ENCODE measurements at regions not wholly inside any gene's neighbourhood (a gene's known extent, or its start where the extent isn't known, plus 50 kb on each side); places are given as distances from the start of the nearest gene placed in this dataset.
"Not testable (repeated sequence)": the region's sequence is repeated elsewhere in the genome, so short reads cannot be mapped to it uniquely, and the experiment has no call there.

DNA sequence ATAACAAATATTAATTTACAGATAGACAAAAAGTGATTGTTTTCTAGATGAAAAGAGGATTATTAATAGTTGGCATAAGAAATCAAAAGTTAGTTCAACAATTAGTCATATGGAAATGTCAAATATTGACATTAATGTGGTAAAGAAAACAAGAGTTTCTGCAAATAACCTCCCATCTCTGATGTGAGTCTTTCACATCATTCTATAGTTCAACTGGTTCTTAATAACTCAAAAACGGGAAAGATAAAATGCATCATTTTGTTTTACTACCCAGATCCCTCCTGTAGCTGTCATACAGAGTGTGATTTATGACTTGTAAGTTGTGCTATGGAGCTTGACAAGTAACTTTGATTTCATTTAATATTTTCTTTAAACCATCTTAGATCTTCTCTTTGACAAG is 594.8 kb downstream of the ZWINT start:
- TF ChIP-seq, protein P1, sequence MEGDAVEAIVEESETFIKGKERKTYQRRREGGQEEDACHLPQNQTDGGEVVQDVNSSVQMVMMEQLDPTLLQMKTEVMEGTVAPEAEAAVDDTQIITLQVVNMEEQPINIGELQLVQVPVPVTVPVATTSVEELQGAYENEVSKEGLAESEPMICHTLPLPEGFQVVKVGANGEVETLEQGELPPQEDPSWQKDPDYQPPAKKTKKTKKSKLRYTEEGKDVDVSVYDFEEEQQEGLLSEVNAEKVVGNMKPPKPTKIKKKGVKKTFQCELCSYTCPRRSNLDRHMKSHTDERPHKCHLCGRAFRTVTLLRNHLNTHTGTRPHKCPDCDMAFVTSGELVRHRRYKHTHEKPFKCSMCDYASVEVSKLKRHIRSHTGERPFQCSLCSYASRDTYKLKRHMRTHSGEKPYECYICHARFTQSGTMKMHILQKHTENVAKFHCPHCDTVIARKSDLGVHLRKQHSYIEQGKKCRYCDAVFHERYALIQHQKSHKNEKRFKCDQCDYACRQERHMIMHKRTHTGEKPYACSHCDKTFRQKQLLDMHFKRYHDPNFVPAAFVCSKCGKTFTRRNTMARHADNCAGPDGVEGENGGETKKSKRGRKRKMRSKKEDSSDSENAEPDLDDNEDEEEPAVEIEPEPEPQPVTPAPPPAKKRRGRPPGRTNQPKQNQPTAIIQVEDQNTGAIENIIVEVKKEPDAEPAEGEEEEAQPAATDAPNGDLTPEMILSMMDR (IDR thresholded peaks at IDR 0.05) = no peak
- Mint-ChIP-seq H3K9me3 (no peaks in the 10 kb centered on the region), H3K4me3 (no peak overlapping the region), H3K36me3 (ENCODE audit: low read depth) (no peaks in the 10 kb centered on the region), H3K27ac (no peak overlapping the region), H3K27me3 (no peaks in the 10 kb centered on the region), H3K4me1 (no peaks in the 10 kb centered on the region)
- POLR2A ChIA-PET = no interaction called here
- no peak for DNase-seq
- intact Hi-C loops (cut with micrococcal nuclease) = no loop called here
- CTCF ChIA-PET = no interaction called here
- no peak for ATAC-seq (ENCODE audit: low read depth)

DNA sequence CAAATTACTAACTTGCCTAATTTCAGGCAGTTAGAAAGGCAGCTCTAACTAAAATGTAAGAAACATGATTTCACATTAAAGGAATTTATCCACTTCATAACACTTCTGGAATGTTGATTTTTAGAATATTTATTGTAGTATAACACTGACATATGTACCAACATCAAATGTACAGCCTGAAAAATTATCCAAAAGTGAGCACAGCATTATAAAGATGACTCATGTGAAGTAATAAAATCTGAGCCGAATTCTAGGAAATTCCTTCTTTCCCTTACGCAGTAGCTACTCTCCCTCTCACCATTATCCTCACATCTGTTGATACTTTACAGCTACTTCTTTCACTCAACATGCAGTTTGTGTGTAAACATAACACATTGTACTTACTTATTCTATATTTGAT is 610.6 kb downstream of the ZWINT start:
- TF ChIP-seq, protein P1 (IDR thresholded peaks at IDR 0.05) = no peak
- DNase-seq (no peak), ATAC-seq (ENCODE audit: low read depth) (no peak)
- Mint-ChIP-seq H3K27ac (no peak overlapping the region), H3K4me3 (no peak overlapping the region), H3K4me1 (no peaks in the 10 kb centered on the region), H3K9me3 (no peaks in the 10 kb centered on the region), H3K36me3 (ENCODE audit: low read depth) (no peaks in the 10 kb centered on the region), H3K27me3 (no peaks in the 10 kb centered on the region)
- ChIA-PET CTCF (no interaction called here), POLR2A (no interaction called here)
- intact Hi-C loops (cut with micrococcal nuclease) = no loop called here

DNA sequence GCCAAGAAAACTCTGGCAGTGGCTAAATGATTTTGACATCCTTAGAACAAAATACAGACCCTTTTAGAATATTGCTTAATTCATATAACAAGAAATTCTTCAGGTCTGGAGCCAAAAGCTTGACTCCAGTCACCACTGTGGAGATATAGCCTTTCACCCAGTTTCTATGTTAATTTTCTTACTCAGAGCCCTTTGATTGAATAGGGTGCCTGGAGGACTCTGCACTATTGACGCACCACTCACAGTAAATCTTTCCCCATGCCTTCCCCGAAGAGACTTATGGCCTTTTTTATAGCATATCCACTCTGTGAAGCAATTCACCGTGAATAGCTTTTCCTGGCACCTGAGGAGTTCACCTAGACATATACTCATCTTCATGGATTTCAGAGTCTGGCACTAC is 613.8 kb downstream of the ZWINT start:
- Mint-ChIP-seq H3K9me3 (no peaks in the 10 kb centered on the region), H3K36me3 (ENCODE audit: low read depth) (no peaks in the 10 kb centered on the region), H3K4me3 (no peak overlapping the region), H3K27ac (no peak overlapping the region), H3K4me1 (no peaks in the 10 kb centered on the region), H3K27me3 (no peaks in the 10 kb centered on the region)
- TF ChIP-seq, protein P1 (IDR thresholded peaks at IDR 0.05) = no peak
- intact Hi-C loops (cut with micrococcal nuclease) = no loop called here
- ATAC-seq (ENCODE audit: low read depth) = no peak
- CTCF ChIA-PET = no interaction called here
- DNase-seq = no peak
- POLR2A ChIA-PET = no interaction called here

DNA sequence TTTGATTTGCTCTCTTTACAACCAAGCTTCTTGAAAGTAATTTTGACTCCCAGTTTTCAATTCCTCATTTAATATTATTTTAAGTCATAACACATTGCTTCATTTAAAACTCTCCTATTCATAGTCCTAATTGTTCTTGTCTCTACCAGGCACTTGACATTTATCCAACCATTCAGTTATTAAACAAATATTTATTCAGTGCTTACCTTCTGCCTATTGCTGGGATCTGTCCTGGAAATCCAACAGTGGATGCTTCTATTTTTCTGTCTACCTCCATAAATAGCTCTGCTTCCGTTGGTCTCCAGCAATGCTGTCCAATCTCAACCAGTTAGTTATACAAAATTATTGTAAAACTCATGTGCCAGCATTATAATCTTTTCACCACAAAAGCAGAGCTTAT is 615.1 kb downstream of the ZWINT start:
- TF ChIP-seq, protein P1 (IDR thresholded peaks at IDR 0.05) = no peak
- H3K4me1 Mint-ChIP-seq = no peaks in the 10 kb centered on the region
- no peaks in the 10 kb centered on the region for H3K36me3 Mint-ChIP-seq (ENCODE audit: low read depth)
- H3K9me3 Mint-ChIP-seq = no peaks in the 10 kb centered on the region
- DNase-seq = no peak
- no peak for ATAC-seq (ENCODE audit: low read depth)
- H3K27me3 Mint-ChIP-seq = no peaks in the 10 kb centered on the region
- intact Hi-C loops (cut with micrococcal nuclease) = no loop called here
- CTCF ChIA-PET = no interaction called here
- H3K4me3 Mint-ChIP-seq = no peak overlapping the region
- POLR2A ChIA-PET = no interaction called here
- H3K27ac Mint-ChIP-seq = no peak overlapping the region

DNA sequence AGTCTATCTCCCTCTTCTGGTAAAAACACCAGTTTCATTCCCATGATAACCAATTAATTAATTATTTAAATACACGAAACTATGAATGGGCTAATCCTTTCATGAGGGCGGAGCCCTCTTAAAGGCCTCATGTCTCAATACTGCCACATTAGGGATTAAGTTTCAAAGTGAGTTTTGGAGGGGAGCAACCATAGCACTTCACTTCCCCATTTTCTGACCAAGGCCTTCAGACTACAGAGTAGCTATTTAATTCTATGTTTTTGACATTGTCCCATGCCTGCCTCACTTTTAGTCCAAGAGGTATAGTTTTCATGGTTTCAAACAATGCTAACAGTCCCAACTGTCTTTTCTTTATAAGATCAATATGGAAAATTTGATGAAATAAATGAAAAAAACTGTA is 618.6 kb downstream of the ZWINT start:
- ChIA-PET POLR2A (no interaction called here), CTCF (no interaction called here)
- TF ChIP-seq, protein P1 (IDR thresholded peaks at IDR 0.05) = no peak
- ATAC-seq (ENCODE audit: low read depth) (no peak), DNase-seq (no peak)
- intact Hi-C loops (cut with micrococcal nuclease) = no loop called here
- Mint-ChIP-seq H3K27me3 (no peaks in the 10 kb centered on the region), H3K9me3 (peaks cover 2% of the 10 kb centered on the region), H3K36me3 (ENCODE audit: low read depth) (no peaks in the 10 kb centered on the region), H3K4me3 (no peak overlapping the region), H3K4me1 (no peaks in the 10 kb centered on the region), H3K27ac (no peak overlapping the region)

DNA sequence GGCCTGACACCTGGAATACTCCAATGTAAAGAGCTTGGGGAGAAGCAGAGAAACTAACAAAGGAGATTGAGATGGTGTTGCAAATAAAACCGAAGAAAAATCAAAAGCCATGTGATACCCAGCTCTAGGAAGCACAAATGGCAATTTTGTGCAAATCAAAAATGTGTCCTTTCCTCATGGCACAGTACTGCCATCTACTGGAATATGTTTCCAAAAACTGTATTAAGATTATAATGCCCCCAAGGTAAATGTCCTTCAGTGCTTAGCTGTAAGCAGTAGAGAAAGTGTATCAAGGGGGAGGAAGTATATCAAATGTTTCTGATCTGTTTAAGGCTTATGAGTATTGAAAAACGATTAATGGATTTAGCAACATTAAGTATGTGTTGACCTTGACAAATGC is 620.3 kb downstream of the ZWINT start:
- H3K27me3 Mint-ChIP-seq; CTCF ChIA-PET; H3K9me3 Mint-ChIP-seq; H3K4me1 Mint-ChIP-seq; H3K4me3 Mint-ChIP-seq; intact Hi-C loops (cut with micrococcal nuclease); DNase-seq; H3K27ac Mint-ChIP-seq; H3K36me3 Mint-ChIP-seq (ENCODE audit: low read depth); POLR2A ChIA-PET; ATAC-seq (ENCODE audit: low read depth): not testable (repeated sequence)

All from activated B cell treated with CpG ODN at 0.5 μM for 24 hours (primary cell).